HL-60 (cell line): ENCODE measurements at regions not wholly inside any gene's neighbourhood (a gene's known extent, or its start where the extent isn't known, plus 50 kb on each side); places are given as distances from the start of the nearest gene placed in this dataset.

Experiments used
- DNase-seq, 2 experiments: peaks; one replicate each; pipeline ENCODE4 v3.0.0-alpha.2; 2010 to 2020; ENCODE audit warnings: low read depth in 1 of 2, low spot score in 1 of 2
- H3K27ac ChIP-seq: fragments of 250-450 bp; sonication (Bioruptor Pico); replicated peaks from 2 replicates; pipeline ENCODE4 v1.5.1; 2020; ENCODE audit warnings: mild to moderate bottlenecking, moderate library complexity
- H3K27me3 ChIP-seq: fragments of 250-450 bp; sonication (Bioruptor Pico); 2 replicates; pipeline ENCODE4 v1.5.1; 2021; ENCODE audit warnings: mild to moderate bottlenecking, moderate library complexity; ENCODE audit not compliant: insufficient read depth, poor library complexity, severe bottlenecking
- H3K4me3 ChIP-seq: replicated peaks from 2 replicates; pipeline ENCODE4 v1.5.1; 2011; ENCODE audit warnings: mild to moderate bottlenecking, control low read depth, low read length; ENCODE audit not compliant: insufficient read depth
- CTCF ChIP-seq: IDR thresholded peaks from one replicate; pipeline ENCODE4 v1.5.1; 2011; ENCODE audit warnings: low read length, control low read depth, inconsistent platforms; ENCODE audit not compliant: insufficient read depth
- GABPA ChIP-seq: IDR thresholded peaks from 2 replicates; pipeline ENCODE4 v1.6.1; 2012; ENCODE audit warnings: low read depth
- POLR2AphosphoS5 ChIP-seq: IDR thresholded peaks from 2 replicates; pipeline ENCODE4 v1.6.1; 2012; ENCODE audit warnings: low read depth
- REST ChIP-seq: IDR thresholded peaks from 2 replicates; pipeline ENCODE4 v1.6.1; 2012; ENCODE audit warnings: low read depth; ENCODE audit not compliant: insufficient replicate concordance
- SPI1 ChIP-seq: IDR thresholded peaks from 2 replicates; pipeline ENCODE4 v1.6.1; 2012; ENCODE audit warnings: low read depth, mild to moderate bottlenecking, borderline replicate concordance

GRCh38 chr2:8190279-8190678 lies 491.6 kb upstream of the ID2 start:
- Histone ChIP-seq H3K4me3 (no peak overlapping the region), H3K27ac (no peak overlapping the region), H3K27me3 (no peaks in the 10 kb centered on the region)
- DNase-seq: no peak
- TF ChIP-seq SPI1 (no peak), GABPA (no peak), CTCF (no peak), REST (no peak), POLR2AphosphoS5 (no peak)

- Histone ChIP-seq H3K4me3 (no peak overlapping the region), H3K27me3 (no peaks in the 10 kb centered on the region), H3K27ac (no peak overlapping the region)
- no peak for TF ChIP-seq REST
- no peak for DNase-seq
Measured at GRCh38 chr2:8191427-8191826, 490.4 kb upstream of the ID2 start.

- DNase-seq: no peak
- Histone ChIP-seq H3K27me3 (no peaks in the 10 kb centered on the region), H3K27ac (no peak overlapping the region), H3K4me3 (no peak overlapping the region)
- TF ChIP-seq REST: no peak
Measured at GRCh38 chr2:8193146-8193545, 488.7 kb upstream of the ID2 start.

- H3K27ac ChIP-seq: no peak overlapping the region
- TF ChIP-seq REST (no peak), SPI1 (no peak), GABPA (no peak), POLR2AphosphoS5 (no peak), CTCF (no peak)
- no peak overlapping the region for H3K4me3 ChIP-seq
- no peaks in the 10 kb centered on the region for H3K27me3 ChIP-seq
- DNase-seq: no peak
Measured at GRCh38 chr2:8193686-8194615, 487.9 kb upstream of the ID2 start.
